ENCODE measurements at regions not wholly inside any gene's neighbourhood (a gene's known extent, or its start where the extent isn't known, plus 50 kb on each side); places are given as distances from the start of the nearest gene placed in this dataset.
"Not testable (repeated sequence)": the region's sequence is repeated elsewhere in the genome, so short reads cannot be mapped to it uniquely, and the experiment has no call there.

DNA sequence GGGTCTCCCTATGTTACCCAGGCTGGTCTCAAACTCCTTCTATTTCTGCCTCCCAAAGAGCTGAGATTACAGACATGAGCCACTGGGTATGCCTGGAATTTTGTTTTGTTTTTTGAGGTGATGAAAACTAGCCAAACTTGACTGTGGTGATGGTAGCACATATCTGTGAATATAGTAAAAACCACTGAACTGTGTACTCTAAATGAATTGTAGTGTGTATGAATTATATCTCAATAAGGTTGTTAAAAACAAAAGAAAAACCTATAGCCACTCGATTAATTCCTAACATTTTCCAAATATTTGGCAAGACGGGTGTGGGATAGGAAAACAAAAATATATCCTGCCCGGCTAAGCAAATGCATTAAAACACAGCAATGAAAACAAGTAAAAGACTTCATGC, 1302.3 kb upstream of the CHAC2 start:
- DNase-seq (ENCODE audit: low spot score): no peak

DNA sequence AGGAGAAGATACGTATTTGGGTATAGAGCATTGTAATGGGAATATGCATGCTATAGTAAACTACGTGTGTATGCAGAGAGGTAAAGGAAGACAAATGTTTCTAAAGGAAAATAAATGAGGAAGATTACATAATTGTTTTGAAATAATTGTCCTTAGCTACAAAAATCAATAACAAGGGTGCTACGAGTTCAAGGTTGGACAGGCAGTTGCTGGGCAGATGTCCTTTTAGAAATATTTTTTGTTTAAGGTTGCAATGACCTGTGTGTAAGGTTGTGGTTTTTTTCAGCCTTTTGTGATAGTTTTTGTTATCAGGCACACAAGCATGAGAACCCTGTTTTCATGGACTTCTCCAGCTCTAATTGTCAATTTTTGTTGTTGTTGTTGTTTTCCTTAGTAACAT, 1304.1 kb upstream of the CHAC2 start:
- DNase-seq (ENCODE audit: low spot score): no peak

DNA sequence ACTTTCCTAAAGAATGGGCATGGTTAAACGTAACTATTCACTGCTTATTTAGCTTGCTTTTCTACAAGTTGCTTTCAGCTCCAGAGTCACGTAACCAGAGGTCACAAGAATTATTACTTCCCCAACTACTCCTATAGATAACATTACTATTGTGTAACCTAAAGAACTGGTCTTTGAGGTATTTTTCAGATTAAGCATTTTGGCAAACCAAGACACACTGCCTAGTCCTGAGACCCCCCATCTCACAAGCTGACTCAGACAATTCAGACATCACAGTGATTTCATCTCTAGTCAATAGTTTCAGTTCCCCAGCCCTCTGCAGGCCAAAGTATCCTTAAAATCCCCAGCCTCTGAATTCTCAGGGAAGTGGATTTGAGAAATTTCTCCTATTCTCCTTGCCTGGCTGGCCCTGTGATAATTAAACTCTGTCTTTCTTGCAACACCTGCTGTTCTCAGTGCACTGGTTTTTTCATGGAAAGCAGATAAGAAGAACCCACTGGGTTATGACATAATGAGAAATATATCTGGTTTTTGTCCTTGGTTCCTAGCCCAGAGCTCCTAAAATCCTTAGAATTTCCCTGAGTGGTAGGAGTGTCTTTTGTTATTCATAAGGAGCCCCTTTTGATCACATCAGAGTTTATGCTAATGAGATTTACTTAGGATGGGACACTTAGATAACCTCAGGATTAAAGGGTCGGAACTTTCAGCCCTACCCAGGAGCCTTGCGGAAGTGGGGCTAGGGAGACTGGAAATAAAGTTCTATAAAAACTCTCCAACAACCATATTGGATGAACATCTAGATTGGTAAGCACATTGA, 1310.8 kb upstream of the CHAC2 start:
- no peak for DNase-seq (ENCODE audit: low spot score)

DNA sequence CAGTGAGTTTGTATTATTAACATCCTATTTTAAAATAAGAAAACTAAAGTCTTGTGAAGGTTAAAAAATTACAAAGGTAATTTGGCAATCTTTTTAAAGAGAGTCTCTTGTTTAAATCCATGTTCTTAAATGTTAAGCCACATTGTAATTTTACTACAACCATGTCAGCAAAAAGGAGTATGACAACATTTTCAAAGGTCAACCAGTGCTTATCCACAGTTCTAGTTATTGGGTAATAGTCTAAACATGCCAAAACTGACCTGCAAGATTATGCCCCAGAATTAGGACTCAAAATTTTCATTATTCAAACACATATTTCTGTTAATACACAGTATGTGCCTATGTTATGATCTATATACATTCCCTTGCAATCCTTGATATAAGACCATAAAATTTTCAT, 1312.6 kb upstream of the CHAC2 start:
- no peak for DNase-seq (ENCODE audit: low spot score)

DNA sequence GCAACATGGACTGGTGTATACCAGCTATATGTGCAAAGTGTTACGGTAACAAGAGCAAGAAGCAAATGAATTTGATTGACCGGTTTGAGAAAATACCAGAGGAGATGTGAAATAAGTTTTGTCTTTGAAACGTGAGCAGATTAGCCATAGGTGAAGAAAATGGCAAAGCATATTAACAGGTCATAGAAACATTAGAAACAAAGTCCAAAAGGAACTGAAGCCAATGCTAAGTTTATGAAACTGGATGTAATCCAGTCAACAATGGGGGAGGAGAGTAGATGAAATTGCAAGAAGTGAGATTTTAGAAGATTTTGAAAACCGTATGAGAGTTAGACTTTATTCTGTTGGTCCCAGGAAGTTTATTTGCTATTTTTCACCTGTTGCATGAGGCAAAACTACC, 1315.4 kb upstream of the CHAC2 start:
- DNase-seq (ENCODE audit: low spot score): no peak

DNA sequence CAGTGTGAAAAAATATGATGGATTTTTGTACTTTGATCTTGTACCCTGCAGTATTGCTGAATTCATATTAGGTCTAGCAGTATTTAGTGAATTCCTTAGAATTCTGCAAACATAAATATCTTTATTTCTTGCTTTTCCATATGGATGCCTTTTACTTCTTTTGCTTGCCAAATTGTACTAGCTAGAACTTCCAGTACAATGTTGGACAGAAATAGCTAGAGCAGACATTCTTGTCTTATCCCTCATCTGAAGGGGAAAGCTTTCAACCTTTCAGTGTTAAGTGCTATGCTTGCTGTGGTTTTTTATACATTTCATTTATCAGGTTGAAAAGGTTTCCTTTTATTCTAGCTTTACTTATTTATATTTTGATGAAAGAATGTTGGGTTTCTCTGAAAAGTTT, 1321.9 kb upstream of the CHAC2 start:
- DNase-seq (ENCODE audit: low spot score): no peak

DNA sequence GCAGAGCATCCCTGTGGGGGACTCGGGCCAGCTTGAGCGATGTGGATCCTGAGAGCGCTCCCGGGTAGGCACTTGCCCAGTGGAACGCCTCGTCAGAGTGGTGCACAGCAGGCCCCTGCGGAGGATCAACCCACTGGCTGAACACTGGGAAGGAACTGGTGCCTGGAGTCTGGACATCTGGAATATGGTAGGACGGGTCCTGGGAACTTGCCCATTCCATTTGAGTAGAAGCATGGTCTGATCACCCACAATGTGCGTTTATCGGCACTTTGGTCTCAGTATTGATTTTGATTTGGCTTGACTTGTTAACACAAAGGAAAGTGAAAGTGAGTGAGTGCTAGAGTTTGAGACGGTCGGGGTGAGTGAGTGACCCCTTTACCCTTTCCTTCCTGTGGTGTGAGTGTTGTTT, 1336.2 kb upstream of the CHAC2 start:
- DNase-seq (ENCODE audit: low spot score): no peak

DNA sequence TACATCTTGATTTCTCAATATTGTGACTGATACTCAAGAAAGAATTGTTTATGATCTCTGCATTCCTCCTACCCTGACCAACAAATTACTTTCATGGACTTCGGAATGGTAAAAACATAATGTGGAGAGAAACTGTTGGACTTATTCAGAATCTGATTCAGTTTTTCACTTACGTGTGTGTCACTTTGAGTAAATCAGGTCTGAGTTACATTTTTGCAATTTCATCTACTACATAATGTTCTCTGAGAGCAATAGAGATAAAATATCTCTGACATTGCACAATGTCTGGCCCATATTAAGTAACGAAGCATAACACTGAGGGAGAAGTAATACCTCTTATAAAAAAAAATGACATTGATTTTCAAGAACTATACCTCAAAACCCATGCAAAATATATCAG, 1337.9 kb upstream of the CHAC2 start:
- DNase-seq (ENCODE audit: low spot score): no peak

DNA sequence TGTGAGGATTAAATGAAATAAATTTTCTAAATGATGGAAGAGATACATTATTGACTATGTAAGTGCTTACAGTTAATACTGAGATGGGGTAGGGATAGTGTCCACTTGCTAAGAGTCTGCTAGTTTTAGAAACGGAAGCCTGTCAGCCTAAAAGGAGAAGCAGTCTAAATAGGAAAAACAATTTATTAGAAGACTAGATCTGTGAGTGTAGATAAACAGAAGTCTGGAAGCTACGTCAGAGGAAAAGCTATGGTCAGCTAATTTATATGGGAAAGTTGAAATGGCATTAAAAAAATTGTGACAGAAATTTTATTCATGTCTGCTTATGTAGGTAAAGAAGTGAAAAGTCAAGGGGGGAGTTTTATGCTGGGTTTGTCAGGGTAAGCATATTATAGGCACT, 1338.4 kb upstream of the CHAC2 start:
- DNase-seq (ENCODE audit: low spot score): no peak

DNA sequence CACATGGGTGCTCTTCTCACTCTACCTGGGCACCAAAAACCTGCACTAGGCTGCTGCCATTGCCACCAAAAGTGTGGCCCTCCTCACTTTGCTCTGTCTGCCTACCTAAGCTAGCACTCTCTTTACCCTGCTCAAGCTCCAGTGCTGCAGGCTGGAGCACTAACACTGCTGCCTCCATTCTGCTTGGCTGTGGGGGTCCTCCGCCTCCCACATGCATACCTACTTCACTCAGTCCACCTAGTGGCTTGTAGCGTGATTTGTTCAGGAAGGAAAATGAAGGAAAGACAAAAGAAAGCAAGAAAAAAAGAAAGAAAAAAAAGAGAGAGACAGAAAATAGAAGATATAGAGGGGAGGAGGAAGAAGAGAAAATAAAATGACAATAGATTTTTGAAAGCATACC, 1339.4 kb upstream of the CHAC2 start:
- no peak for DNase-seq (ENCODE audit: low spot score)

DNA sequence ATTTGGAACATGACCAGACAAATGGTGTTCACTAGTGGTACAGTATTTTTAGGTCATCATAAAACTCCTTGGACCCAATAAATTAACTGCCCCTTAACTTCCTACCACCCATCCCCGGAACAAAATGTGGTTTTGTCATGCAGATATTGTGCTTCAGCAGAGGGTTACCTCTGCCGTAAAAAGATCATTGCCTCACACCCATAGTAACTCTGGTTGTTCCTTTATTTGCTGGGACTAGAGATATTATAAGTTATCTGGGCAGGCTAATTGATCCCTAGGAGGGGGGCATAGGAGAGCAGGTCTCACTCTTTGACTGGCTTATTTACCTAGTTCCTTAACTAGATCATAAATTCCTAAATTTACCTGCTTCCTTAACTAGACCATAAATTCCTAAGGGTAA, 1343.9 kb upstream of the CHAC2 start:
- no peak for DNase-seq (ENCODE audit: low spot score)

DNA sequence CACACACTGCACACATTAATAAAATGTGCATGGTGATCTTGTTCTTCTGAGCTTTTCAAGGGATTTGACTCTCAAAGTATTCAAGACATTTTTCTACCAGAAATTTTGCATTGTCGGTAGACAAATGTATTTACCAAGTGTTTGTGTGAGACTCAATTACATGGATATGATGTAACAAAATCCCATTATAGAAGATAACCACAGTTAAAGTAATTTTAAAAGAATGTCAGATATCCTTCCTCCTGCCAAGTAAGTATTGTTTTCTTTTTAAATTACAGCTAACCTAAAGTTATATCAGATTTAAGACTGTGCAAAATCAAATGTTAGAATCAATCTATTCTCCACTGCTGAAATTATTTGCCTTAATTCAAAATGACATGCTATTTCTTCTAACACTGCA, 1344.5 kb upstream of the CHAC2 start:
- DNase-seq (ENCODE audit: low spot score): no peak

DNA sequence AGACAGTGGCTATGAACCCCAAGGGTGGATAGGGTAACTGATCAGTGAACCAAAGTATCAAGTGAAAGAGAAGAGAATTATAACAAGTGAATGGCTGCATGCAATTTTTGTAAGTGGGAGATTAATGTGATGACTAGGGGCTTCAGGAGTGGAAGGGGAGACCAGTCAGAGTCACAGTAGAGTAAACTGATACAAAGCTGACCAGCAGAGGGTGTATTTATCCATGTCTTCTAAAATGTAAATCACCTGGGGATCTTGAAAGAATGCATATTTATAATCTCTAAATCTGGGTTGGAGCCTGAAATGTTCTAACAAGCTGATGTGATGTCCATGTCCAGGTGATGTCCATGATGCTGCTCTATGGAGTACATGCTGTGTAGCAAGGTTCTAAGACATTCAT, 1351.3 kb upstream of the CHAC2 start:
- no peak for DNase-seq (ENCODE audit: low spot score)

DNA sequence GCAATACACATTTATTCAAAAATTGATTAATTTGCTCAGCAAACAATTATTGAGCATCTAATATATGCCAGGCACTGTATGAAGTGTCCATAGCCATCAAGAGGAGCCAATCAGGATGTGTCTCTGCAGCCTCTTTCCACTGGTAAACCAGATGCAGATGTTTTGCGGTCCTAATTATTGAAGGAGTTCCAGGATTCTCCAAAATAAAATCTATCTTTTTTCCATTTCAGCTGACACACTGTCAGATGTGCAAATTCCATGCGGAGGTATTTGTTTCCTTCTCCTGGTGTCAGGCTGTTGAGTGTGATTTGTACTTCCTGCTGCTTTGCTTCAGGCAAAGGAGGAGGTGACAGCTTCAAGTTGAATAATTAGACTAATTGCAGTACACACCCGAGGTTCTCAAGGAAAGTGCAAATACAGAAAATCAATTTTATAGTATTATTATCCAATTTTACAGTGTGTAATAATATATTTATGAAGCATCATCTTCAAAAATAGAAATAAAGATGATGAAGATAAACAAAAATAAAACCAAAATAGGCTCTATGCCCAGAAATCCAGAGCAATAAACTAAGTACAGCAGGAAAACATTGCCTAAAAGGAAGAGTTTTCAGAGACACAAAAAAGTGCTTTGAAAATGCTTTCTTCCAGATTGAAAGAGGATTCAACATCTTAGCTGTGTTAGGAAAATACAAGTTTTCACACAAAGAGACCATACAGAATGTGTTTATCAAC, 1352.9 kb upstream of the CHAC2 start:
- DNase-seq (ENCODE audit: low spot score): no peak

DNA sequence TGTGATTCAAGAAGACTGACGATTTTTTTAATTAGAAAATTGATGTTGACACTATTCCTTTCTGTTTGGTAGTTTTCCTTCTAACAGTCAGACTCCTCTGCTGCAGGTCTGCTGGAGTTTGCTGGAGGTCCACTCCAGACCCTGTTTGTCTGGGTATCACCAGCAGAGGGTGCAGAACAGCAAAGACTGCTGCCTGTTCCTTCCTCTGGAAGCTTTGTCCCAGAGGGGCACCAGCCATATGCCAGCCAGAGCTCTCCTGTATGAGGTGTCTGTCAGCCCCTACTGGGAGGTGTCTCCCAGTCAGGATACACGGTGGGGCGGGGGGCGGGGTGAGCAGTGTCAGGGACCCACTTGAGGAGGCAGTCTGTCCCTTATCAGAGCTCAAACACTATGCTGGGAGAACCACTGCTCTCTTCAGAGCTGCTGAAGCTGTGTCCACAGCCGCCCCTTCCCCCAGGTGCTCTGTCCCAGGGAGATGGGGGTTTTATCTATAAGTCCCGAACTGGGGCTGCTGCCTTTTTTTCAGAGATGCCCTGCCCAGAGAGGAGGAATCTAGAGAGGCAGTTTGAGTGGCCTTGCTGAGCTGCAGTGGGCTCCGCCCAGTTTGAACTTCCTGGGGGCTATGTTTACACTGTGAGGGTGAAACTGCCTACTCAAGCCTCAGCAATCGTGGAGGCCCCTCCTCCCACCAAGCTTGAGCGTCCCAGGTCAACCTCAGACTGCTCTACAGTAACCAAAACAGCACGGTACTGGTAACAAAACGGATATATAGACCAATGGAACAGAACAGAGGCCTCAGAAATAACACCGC, 1358.1 kb upstream of the CHAC2 start:
- not testable (repeated sequence) for DNase-seq (ENCODE audit: low spot score)

DNA sequence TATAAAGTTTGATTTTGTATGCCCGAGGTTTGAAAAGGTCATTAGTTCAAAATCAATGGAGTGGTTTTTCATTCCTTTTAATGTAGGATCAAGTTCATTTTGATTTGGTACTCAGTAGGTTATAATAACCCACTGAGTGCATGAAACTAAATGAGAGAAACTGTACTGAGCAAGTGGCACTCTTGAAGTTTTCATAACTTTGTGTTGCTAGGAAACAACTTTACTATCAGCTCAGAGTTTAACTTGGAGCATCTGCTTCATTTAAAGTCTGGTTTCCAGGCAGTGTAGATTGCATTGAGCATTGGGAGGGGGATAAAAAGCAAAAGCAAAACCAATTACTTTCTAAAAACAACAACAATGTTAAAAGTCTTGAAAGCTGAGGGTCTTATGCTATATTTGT, 1361.6 kb upstream of the CHAC2 start:
- no peak for DNase-seq (ENCODE audit: low spot score)

DNA sequence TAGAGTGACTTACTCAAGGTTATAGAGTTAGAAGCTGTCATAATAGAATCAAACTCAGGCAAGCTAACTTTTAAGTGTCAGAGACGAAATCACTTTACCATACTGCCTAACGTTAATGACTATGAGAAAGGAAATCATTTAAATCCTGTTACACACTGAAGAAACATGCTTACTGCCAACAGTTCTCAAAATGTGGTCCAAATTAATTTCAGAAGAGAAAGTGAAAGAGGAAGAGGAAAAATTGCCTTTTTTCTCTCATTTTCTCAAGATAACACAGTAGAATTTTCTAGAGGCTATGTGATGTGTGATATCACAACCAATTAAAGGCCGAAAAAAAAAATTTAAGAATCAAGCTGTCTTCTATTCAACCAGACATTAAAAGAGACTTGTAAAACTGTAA, 1362.7 kb upstream of the CHAC2 start:
- DNase-seq (ENCODE audit: low spot score): no peak

DNA sequence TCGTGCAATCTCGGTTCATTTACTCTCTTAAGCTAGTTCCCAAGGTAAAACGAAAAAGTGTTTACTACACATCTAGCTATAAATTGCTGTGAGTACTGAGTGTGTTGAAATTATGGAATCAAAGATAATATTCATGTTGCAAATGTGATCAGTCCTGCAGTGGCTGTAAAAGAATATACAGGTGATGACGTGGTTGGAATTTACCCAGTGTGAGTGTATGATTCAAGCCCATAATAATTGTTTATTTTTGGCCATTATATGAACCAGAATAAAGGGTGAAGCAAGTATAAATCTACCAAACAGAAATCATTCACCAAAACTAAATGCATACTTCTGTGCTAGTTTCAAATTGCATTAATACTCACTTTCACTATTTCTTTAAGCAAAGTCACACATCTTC, 1363.6 kb upstream of the CHAC2 start:
- DNase-seq (ENCODE audit: low spot score): no peak

DNA sequence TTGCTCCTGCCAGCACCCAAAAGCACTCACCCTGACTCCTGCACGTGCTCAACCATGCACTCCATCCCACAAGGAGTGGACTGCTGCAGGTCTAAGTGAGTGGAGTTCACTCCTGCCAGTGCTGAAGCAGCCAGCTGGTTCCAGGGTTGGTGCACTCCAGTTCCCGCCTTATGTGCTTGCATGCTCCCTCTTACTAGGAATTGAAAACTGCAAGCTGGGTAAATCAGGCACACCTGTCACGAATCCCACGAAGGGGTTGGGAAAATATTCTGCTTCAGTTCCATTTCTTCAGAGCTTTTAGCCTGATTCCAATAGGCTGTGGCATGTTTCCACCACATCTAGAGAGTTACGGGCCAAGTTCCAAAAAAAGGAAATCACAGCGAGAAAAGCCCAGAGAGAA, 1365.5 kb upstream of the CHAC2 start:
- DNase-seq (ENCODE audit: low spot score): no peak

DNA sequence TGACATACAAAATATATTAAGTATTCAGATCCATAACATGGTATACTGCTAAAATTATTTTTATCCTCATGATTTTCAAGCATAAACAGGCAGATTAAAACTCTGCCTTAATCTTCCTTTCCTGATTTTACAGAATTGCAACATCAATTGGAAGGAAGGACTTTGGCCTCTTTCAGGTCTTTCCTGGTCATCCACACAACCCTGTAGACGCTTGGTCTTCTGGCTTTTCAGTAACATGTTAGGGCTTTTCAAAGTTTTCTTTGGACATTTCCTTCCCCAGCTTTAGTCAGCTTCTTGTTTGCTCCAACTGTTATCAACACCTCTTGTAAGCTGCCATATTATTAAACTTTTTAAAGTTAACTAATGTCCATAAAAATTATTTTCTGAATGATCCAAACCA, 1364.9 kb upstream of the NRXN1 start:
- no peak for DNase-seq (ENCODE audit: low spot score)

DNA sequence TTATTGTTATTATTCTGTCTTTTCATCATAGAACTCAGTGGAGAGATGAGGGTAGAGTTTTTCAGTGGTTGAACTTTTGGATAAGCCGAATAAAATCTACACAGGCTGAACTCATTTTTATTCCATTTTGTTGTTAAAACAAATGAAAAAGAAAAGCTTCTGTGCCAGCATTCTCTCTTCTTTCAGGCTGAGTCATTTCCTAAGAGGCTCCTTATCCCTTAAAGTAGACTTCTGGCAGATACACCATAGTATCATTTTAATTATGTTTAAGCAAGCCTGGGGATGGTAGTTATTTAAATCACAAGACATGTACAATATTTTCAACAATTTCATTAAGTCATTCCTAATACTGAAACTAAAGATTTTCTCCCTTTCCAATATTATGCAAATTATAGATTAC, 1364.0 kb upstream of the NRXN1 start:
- DNase-seq (ENCODE audit: low spot score): no peak

DNA sequence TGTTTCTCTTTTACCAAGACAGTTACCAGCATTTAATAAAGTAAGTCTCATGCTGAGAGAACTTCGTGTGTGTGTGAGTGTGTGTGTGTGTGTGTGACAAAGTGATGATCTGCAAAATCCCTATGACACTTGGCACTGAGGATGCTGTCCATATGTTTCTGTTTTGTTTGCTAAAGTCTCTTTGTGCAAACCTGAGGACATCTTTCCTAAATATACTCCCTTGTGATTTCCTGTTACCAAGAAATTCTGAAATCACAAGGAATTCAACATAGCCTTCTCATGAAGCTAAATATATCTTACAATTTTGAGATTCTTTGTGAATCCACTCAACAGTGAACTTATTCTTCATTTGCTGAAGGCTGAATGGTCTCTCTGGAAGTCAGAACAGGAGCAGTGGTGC, 1359.7 kb upstream of the NRXN1 start:
- DNase-seq (ENCODE audit: low spot score): no peak

DNA sequence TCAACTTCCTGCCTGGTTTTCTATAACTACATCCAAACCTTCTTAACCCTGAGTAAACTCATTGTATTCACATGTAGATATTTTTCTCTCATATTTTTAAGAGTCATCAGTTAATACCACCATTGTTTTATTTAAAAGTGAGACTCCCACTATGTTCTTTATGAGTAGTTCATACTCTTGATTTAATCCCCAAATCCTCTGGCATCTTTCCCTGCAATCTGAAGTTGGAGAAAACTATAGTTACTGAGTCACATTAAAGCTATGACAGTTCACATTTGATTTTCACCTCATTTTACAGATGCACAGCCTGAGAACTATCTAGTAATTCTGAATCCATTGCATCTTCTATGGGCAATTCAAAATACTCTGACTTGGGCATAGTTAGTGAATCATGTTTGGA, 1358.7 kb upstream of the NRXN1 start:
- DNase-seq (ENCODE audit: low spot score): no peak
